Inferior parietal cortex (tissue), 1 donor: ENCODE measurements at regions not wholly inside any gene's neighbourhood (a gene's known extent, or its start where the extent isn't known, plus 50 kb on each side); places are given as distances from the start of the nearest gene placed in this dataset.
A peak's percentile ranks its signal among the peaks of the same experiment; 100 is the strongest.

Experiments used
- DNase-seq: peaks from one replicate; pipeline ENCODE4 v3.0.0-alpha.2; 2016; ENCODE audit errors: extremely low spot score

DNA sequence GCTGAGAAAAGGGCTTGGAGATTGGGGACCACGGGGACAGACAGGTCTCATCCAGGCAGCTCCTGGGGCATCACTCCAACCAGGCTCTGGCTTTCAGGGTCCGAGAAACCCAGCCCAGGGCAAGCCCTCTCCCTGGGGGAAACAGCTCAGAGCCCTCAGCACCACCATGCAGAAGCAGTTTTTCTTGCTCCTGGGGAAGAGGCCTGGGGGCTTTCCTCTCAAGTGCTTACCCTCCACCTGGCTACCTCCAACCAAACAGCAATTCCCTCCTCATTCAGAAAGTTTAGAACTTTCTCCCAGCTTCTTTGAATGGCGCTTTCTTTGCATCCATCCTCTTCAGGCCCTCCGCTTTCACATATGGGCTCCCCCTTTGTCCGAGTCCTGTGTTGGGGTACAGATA lies 110.4 kb upstream of the PHACTR3 start:
- DNase-seq: no peak

GRCh38 chr20:59495166-59495565 lies 109.2 kb upstream of the PHACTR3 start:
- DNase-seq: no peak

DNA sequence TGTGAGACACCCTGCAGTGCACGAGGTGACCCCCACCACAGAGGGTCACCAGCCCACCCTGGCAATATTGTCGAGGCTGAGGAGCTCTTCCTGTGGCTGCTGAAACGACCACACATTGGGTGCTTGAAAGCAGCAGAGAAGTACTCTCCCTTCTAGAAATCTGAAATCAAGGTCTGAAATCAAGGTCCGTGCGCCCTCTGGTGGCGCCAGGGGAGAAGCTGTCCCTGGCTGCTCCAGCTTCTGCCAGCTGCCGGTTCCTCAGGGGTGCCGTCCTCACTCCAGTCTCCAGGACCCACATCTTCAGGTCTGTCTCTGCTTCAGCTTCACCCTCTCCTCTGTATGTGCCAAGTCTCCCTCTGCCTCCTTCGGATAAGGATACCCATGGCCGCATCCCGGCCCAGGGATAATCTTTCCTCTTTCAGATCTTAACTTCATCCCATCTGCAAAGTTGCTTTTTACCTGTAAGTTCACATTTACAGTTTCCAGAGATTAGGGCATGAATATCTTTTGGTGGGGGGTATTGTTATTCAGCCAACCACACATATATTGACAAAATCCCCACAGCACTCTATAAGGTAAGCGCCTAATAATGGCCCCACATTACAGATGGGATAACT lies 108.3 kb upstream of the PHACTR3 start:
- DNase-seq: peak; percentile 87

DNA sequence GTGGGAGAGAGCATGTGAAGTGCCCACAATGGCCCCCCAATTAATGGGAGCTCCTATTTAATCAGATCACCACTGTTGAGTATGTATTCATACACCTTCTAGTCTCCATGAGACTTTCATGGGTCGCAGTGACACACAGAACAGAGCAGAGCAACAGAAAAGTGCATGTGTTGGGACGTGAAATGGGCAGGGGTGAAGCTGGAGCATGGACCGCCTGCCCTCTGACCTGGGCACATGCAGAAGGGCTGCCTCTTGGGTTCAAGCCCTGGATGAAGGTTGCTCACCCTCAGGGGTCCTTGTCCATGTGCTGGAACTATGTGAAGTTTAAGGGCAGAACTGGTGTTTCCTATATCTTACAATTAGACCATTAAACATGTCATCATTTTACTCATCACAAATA lies 106.0 kb upstream of the PHACTR3 start:
- DNase-seq: no peak

- no peak for DNase-seq
These were observed 104.5 kb upstream of the PHACTR3 start for GRCh38 chr20:59499863-59500262.

GRCh38 chr20:59508729-59509128 lies 95.6 kb upstream of the PHACTR3 start:
- no peak for DNase-seq

DNA sequence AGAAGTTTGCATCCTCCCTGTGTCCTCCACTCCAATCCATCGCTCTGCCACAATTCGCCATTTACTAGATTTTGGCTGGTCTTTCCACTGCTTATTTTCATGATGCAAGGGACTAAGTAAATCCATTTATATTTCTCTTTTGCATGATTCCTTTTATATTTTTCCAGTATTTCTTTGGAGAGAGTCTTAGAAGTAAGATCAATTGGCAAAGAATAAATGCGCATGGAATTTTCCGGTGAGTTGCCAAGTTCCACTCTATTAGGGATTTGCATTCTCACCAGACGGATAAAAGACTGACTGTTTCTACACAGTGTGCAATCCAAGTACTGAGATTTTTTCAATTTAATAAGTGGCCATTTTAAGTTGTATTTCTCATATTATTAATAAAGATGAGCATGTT lies 91.7 kb upstream of the PHACTR3 start:
- DNase-seq: no peak

DNA sequence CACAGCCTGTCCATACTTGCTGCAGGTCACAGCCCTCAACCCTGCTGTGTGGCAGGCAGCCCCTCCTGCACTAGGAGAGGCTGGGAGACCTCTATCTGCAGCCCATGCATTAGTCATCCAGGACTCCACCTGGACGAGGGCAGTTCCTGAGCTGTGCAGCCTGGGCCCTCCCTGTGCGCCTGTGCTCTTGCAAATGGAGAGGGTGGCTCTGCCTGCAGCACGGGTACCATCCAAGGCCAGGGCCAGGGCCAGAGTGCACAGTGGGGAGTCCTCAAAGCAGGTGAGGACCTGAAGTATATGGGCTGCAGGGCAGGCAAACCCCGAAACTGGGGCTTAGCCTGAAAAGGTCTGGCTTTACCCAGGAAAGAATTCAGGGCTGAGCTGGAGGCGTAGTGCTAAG lies 89.8 kb upstream of the PHACTR3 start:
- no peak for DNase-seq

DNA sequence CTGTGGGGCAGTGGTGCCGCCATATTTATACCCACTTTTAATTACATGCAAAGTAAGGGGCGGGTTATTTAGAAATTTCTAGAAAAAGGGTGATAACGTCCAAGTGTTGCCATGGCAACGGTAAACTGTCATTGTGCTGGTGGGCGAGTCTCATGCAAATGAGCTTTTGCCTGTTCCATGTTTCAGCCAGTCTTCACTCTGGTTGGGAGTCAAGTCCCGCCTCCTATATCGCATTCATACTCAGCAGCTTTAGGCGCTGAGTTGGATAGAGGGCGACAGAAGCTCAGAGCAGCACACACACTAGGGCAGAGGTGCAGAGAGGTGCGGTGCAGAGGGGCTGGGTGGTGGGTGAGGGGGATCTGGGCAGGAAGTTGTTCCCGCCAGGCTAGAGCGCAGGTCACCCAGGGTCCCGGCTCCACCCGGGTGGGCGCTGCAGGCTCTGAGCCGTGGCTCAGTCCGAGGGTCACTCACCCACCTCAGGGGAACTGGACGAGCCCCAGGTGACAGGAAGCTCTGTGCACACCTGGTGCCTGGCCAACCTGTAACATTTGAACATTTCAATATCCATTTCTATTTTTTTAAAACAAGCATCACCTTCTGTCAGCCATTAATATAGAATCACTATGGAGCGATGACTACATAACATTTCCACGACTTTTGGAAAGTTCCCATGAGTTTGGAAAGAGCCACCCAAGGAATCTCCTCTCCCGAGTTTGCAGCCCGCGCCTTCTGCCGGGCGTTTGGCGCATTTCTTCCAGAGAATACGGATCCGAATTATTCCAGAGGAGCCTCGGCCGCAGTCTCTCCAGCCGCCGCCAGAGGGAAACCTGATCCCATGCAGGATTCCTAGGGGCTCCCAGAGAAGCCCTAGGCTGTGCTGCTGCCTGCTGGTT lies 89.1 kb upstream of the PHACTR3 start:
- peak; percentile 82 for DNase-seq

DNA sequence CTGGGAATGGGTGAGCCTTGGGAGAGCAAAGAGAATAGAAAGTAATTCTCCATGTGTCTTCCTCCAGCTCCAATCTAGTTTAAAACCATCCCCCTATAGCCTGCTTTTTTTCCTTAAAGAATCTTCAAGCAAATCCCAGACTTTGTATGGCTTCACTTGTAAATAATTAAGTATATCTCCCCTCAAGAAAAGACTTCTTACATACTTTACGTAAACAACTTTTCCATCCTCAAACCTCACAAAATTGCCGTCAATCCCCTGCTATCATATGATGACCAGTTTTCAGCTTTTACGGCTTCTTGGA lies 88.5 kb upstream of the PHACTR3 start:
- DNase-seq: peak; percentile 9

- DNase-seq: peak; percentile 72
These were observed 85.2 kb upstream of the PHACTR3 start for GRCh38 chr20:59518881-59519706.

DNA sequence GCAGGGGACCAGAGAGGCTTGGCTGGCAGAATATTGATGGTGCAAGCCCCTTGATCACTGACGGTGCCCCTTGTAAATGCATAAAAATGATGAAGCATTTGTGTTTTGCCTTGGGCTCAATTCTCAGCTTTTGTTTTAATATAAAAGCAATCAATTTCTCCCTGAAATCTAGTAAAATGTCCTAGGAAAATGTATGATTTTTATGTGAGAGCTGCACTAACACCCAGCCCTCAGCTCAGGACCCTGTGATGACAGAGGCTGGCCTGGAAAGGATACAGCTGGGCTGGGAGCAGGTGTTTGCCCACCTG lies 84.7 kb upstream of the PHACTR3 start:
- DNase-seq: no peak

DNA sequence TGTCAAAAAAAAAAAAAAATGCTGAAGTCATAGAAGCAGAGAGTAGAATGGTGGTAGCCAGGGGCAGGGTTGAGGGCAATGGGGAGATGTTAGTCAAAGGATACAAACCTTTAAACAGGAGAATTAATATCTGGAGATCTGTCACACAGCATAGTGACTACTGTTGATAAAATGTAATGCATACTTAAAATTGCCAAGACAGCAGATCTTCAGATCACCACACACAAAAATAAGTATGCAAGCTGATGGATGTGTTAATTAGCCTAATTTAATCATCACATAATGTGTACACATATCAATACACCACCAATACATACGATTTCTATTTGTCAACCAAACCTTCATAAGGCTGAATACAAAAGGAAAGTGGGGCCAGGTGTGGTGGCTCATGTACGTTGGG lies 83.5 kb upstream of the PHACTR3 start:
- DNase-seq: no peak

- peak; percentile 78 for DNase-seq
These were observed 78.7 kb upstream of the PHACTR3 start for GRCh38 chr20:59525500-59526241.

DNA sequence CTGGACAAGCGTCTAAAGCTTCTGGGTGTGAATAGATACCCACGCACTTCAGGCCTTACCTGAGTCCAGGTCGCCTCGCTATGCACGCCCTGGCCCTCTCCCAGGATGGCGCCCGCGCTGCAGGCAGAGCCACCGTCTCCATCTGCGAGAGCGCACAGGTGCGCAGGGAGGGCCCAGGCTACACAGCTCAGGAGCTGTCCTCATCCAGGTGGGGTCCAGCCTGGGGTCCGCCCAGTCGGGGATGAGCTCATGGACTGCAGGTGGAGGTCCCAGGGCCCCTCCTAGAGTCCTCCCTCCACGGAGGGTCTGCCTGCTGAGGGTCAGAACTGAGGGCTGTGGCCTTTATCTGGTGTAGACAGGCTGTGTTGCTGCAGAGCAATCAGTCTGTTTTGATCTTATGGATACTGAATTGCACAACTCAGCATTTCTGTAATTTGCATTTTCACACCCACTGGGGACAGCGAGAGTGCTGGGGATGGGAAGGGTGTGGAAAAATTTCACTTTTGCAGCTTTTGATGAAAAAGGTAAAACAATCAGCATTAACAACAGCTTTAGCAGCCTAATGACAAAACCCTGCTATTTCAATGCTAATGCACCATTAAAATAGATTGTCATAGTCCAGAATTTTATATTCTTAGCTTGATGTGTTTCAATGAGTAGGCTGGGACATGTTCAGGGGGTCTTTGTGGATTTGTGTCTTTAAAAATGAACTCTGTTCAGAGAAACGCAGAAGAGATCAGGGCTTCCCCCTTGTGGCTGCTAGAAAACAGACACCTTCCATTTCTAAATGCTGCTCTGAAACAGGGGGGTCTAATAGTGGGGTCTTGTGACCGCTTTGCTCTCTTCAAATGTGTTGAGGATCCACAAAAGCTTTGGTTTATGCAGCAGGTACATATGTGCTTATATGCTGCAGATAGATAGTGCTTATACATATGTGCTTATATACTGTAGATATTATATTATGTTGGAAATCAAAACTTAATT lies 77.8 kb upstream of the PHACTR3 start:
- no peak for DNase-seq

DNA sequence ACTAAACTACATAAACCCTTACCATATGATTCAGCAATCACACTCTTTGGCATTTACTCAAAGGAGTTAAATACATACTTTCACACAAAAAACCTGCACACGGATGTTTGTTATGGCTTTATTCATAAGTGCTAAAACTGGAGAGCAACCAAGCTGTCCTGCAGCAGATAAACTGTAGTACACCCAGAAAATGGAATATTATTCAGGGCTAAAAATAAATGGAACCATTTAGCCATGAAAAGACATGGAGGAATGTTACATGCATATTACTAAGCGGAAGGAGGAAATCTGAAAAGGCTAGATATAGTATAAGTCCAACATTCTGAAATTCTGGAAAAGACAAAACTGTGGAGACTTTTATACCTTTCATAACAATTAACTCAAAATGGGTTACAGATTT lies 73.6 kb upstream of the PHACTR3 start:
- no peak for DNase-seq

- DNase-seq: no peak
These were observed 66.3 kb upstream of the PHACTR3 start for GRCh38 chr20:59537991-59538390.

- no peak for DNase-seq
These were observed 56.7 kb upstream of the PHACTR3 start for GRCh38 chr20:59547596-59547995.
